ENCODE measurements at regions not wholly inside any gene's neighbourhood (a gene's known extent, or its start where the extent isn't known, plus 50 kb on each side); places are given as distances from the start of the nearest gene placed in this dataset.

DNA sequence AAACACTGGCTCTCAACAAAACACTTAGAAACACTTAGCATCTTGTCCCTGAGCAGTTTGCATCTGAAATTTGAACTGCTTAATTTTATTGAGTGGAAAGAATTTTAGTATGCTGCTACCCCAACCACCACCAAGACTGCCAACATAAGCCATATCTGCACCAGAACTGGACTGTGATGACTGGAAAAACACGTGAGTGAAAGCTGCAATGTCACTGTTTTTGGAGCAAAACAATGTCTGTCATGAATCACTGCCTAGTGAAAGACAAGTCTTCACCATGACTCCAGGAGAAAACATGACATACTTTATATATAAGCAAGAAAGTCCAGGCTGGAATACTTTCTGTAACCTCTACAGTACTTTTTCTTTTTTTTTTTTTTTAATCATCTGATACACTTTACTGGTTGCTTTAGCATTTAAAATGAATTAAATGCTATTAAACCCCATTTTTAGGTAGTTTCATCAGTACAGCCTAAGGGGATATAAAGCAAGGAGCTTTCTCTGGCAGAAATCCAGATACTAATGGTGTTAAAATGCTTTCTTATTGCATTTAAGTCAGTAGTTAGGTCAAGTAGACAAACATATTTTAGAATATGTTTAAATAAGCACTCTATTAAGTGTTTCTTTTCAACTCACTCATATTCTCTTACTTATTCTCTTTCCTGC is 2129.4 kb upstream of the PIK3C3 start:
- H3K36me3 ChIP-seq (ENCODE audit: control insufficient read depth, insufficient read depth, low read length, severe bottlenecking), result no peaks in the 10 kb centered on the region
- DNase-seq (ENCODE audit: low read depth), result peak; percentile 6
- H3K4me3 ChIP-seq (ENCODE audit: low read length), result no peak overlapping the region
- no peaks in the 10 kb centered on the region for H3K27me3 ChIP-seq (replicated peaks; ENCODE audit: control insufficient read depth, insufficient read depth, low read length)
- H3K9ac ChIP-seq (ENCODE audit: low read length), result no peak overlapping the region
- H3K4me1 ChIP-seq (ENCODE audit: control insufficient read depth, insufficient read depth, low read length), result no peaks in the 10 kb centered on the region
- H3K9me3 ChIP-seq (ENCODE audit: control insufficient read depth, low read length), result no peaks in the 10 kb centered on the region

DNA sequence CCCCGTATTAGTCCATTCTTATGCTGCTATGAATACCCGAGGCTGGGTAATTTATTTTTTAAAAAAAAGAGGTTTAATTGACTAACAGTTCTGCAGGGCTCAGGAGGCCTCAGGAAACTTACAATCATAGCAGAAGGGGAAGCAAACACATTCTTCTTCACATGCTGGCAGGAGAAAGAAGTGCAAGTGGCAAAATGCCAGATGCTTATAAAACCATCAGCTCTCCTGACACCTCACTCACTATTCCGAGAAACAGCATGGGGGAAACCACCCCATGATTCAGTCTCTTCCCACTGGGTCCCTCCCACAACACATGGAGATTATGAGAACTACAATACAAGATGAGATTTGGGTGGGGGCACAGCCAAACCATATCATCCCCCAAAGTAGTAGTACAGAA is 2148.5 kb upstream of the PIK3C3 start:
- Histone ChIP-seq H3K9ac (ENCODE audit: low read length) (no peak overlapping the region), H3K9me3 (ENCODE audit: control insufficient read depth, low read length) (peaks cover 4% of the 10 kb centered on the region)
- no peak for DNase-seq (ENCODE audit: low read depth)

GRCh38 chr18:39805218-39805617 is 2149.8 kb upstream of the PIK3C3 start:
- H3K4me1 ChIP-seq (ENCODE audit: control insufficient read depth, insufficient read depth, low read length), result no peaks in the 10 kb centered on the region
- H3K36me3 ChIP-seq (ENCODE audit: control insufficient read depth, insufficient read depth, low read length, severe bottlenecking), result no peaks in the 10 kb centered on the region
- H3K4me3 ChIP-seq (ENCODE audit: low read length), result no peak overlapping the region
- peaks cover 3% of the 10 kb centered on the region for H3K9me3 ChIP-seq (ENCODE audit: control insufficient read depth, low read length)
- H3K27me3 ChIP-seq (replicated peaks; ENCODE audit: control insufficient read depth, insufficient read depth, low read length), result no peaks in the 10 kb centered on the region
- H3K9ac ChIP-seq (ENCODE audit: low read length), result no peak overlapping the region
- DNase-seq (ENCODE audit: low read depth), result no peak

More for the DNA sequence above, 2148.5 kb upstream of the PIK3C3 start:
- no peak overlapping the region for H3K4me3 ChIP-seq (ENCODE audit: low read length)
- H3K36me3 ChIP-seq (ENCODE audit: control insufficient read depth, insufficient read depth, low read length, severe bottlenecking), result no peaks in the 10 kb centered on the region
- H3K27me3 ChIP-seq (replicated peaks; ENCODE audit: control insufficient read depth, insufficient read depth, low read length), result no peaks in the 10 kb centered on the region
- H3K4me1 ChIP-seq (ENCODE audit: control insufficient read depth, insufficient read depth, low read length), result no peaks in the 10 kb centered on the region

DNA sequence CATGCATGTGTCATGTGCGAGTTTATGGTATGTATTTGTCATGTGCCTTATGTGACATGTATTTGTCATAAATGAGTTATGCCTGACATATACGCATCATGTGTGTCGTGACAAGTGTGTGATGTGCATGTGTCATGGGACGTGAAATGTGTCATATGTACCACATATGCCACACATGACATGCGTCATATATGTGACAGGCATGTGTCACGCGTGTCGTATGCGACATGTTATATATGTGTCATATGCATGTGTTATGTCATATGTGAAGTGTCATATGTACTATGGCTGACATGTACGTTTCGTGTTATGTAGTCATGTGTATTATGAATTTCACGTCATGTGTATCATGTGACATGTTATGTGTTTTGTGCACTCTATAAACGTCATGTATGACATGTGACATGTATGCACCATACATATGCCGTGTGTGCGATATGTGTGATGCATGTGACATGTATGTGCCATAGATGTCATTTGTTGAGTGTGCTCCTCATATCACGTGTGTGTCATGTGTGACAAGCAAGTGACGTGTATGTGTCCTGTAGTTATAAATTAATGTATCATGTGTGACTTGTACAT is 2152.3 kb upstream of the PIK3C3 start:
- H3K9ac ChIP-seq (ENCODE audit: low read length), result no peak overlapping the region
- no peak for DNase-seq (ENCODE audit: low read depth)
- no peaks in the 10 kb centered on the region for H3K9me3 ChIP-seq (ENCODE audit: control insufficient read depth, low read length)
- H3K4me3 ChIP-seq (ENCODE audit: low read length), result no peak overlapping the region
- H3K36me3 ChIP-seq (ENCODE audit: control insufficient read depth, insufficient read depth, low read length, severe bottlenecking), result no peaks in the 10 kb centered on the region
- H3K4me1 ChIP-seq (ENCODE audit: control insufficient read depth, insufficient read depth, low read length), result no peaks in the 10 kb centered on the region
- no peaks in the 10 kb centered on the region for H3K27me3 ChIP-seq (replicated peaks; ENCODE audit: control insufficient read depth, insufficient read depth, low read length)

- Histone ChIP-seq H3K36me3 (ENCODE audit: control insufficient read depth, insufficient read depth, low read length, severe bottlenecking) (no peaks in the 10 kb centered on the region), H3K9ac (ENCODE audit: low read length) (no peak overlapping the region), H3K9me3 (ENCODE audit: control insufficient read depth, low read length) (no peaks in the 10 kb centered on the region), H3K4me1 (ENCODE audit: control insufficient read depth, insufficient read depth, low read length) (no peaks in the 10 kb centered on the region), H3K4me3 (ENCODE audit: low read length) (no peak overlapping the region), H3K27me3 (replicated peaks; ENCODE audit: control insufficient read depth, insufficient read depth, low read length) (no peaks in the 10 kb centered on the region)
- no peak for DNase-seq (ENCODE audit: low read depth)
Measured at GRCh38 chr18:39801848-39802247, 2153.2 kb upstream of the PIK3C3 start.

- Histone ChIP-seq H3K9ac (ENCODE audit: low read length) (no peak overlapping the region), H3K9me3 (ENCODE audit: control insufficient read depth, low read length) (no peaks in the 10 kb centered on the region), H3K36me3 (ENCODE audit: control insufficient read depth, insufficient read depth, low read length, severe bottlenecking) (no peaks in the 10 kb centered on the region), H3K4me1 (ENCODE audit: control insufficient read depth, insufficient read depth, low read length) (no peaks in the 10 kb centered on the region), H3K4me3 (ENCODE audit: low read length) (no peak overlapping the region), H3K27me3 (replicated peaks; ENCODE audit: control insufficient read depth, insufficient read depth, low read length) (no peaks in the 10 kb centered on the region)
- no peak for DNase-seq (ENCODE audit: low read depth)
Measured at GRCh38 chr18:39801010-39801409, 2154.0 kb upstream of the PIK3C3 start.

GRCh38 chr18:39799006-39799405 is 2156.0 kb upstream of the PIK3C3 start:
- no peak for DNase-seq (ENCODE audit: low read depth)

DNA sequence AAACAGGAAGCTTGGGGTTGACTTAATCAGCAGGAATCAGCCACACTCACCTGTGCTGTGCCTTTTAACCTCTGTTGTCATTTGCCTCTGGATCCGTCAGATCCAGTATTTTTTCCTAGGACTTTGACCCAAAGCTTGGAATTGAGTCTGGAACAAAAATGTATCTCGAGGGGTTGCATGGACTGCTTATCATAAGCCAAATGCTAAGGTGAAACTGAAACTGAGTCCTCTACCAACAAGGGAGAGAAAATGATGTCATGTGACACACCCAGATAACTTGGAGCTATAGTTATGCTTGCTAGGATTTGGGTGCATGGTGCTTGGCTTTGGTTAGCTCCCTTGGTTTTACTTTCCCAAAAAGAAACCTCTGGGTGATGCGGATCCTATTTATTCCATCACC is 2158.6 kb upstream of the PIK3C3 start:
- Histone ChIP-seq H3K36me3 (ENCODE audit: control insufficient read depth, insufficient read depth, low read length, severe bottlenecking) (no peaks in the 10 kb centered on the region), H3K4me1 (ENCODE audit: control insufficient read depth, insufficient read depth, low read length) (no peaks in the 10 kb centered on the region), H3K9ac (ENCODE audit: low read length) (no peak overlapping the region), H3K27me3 (replicated peaks; ENCODE audit: control insufficient read depth, insufficient read depth, low read length) (no peaks in the 10 kb centered on the region), H3K4me3 (ENCODE audit: low read length) (no peak overlapping the region), H3K9me3 (ENCODE audit: control insufficient read depth, low read length) (no peaks in the 10 kb centered on the region)
- no peak for DNase-seq (ENCODE audit: low read depth)

More at GRCh38 chr18:39799006-39799405, 2156.0 kb upstream of the PIK3C3 start:
- no peaks in the 10 kb centered on the region for H3K27me3 ChIP-seq (replicated peaks; ENCODE audit: control insufficient read depth, insufficient read depth, low read length)
- no peak overlapping the region for H3K4me3 ChIP-seq (ENCODE audit: low read length)
- no peaks in the 10 kb centered on the region for H3K36me3 ChIP-seq (ENCODE audit: control insufficient read depth, insufficient read depth, low read length, severe bottlenecking)
- no peaks in the 10 kb centered on the region for H3K4me1 ChIP-seq (ENCODE audit: control insufficient read depth, insufficient read depth, low read length)
- H3K9me3 ChIP-seq (ENCODE audit: control insufficient read depth, low read length), result no peaks in the 10 kb centered on the region
- H3K9ac ChIP-seq (ENCODE audit: low read length), result no peak overlapping the region

DNA sequence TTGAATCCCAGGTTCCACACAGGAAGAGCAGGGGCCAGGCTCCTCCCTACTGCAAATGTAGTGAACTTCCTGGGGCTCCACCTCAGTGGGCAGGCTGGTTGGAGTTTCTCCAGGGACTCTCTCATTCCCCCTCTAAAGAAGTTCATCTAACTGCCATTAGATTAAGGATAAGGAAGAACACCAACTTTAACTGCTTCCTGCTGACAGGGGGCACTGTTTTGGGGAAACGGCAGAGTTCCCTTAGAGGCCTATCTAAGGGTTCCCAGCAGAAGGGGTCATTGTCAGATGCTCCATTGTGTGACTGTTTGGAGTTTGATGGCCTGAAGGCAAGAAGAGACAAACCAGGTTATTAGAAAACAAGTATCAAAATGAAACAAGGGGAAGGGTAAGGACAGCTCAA is 2159.7 kb upstream of the PIK3C3 start:
- Histone ChIP-seq H3K36me3 (ENCODE audit: control insufficient read depth, insufficient read depth, low read length, severe bottlenecking) (no peaks in the 10 kb centered on the region), H3K27me3 (replicated peaks; ENCODE audit: control insufficient read depth, insufficient read depth, low read length) (no peaks in the 10 kb centered on the region), H3K4me3 (ENCODE audit: low read length) (no peak overlapping the region), H3K9ac (ENCODE audit: low read length) (no peak overlapping the region), H3K9me3 (ENCODE audit: control insufficient read depth, low read length) (no peaks in the 10 kb centered on the region), H3K4me1 (ENCODE audit: control insufficient read depth, insufficient read depth, low read length) (no peaks in the 10 kb centered on the region)
- no peak for DNase-seq (ENCODE audit: low read depth)

DNA sequence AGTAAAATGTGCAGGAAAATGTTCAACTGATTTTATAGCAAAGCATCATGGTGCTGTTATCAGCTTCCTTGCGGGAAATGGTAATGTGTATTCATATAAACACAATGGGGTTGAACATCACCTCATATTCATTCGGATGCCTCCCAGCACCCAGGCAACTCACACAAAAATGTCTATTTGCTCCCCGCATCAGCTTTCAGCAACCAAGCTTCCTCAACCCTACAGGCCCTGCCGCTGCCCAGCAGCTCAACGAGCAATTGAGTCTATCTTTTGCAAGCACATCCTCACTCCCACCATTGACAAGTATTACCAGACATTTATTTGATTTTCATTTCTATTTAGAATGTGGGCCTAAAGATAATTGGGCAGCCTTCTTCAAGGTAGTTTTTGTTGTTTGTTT is 2161.4 kb upstream of the PIK3C3 start:
- Histone ChIP-seq H3K9me3 (ENCODE audit: control insufficient read depth, low read length) (no peaks in the 10 kb centered on the region), H3K4me3 (ENCODE audit: low read length) (no peak overlapping the region), H3K27me3 (replicated peaks; ENCODE audit: control insufficient read depth, insufficient read depth, low read length) (no peaks in the 10 kb centered on the region), H3K36me3 (ENCODE audit: control insufficient read depth, insufficient read depth, low read length, severe bottlenecking) (no peaks in the 10 kb centered on the region), H3K4me1 (ENCODE audit: control insufficient read depth, insufficient read depth, low read length) (no peaks in the 10 kb centered on the region), H3K9ac (ENCODE audit: low read length) (no peak overlapping the region)
- no peak for DNase-seq (ENCODE audit: low read depth)

DNA sequence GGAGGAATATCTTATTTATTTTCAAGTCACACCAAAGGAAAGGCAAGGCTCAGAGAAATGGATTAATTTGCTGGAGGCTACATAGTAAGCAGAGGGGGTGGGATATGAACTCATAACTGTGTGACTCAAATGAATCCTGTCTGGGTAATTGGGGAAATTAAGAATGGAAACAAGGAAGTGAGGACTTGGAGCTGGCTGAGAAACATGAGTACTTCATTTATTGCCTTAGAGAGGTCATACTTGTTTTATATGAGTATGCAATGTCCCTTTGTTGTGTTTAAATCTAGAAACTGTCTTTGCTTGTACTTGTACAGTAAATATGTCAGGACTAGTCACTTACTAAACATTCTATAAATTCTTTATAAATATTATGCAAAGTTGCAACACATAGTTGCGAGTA is 2166.7 kb upstream of the PIK3C3 start:
- no peak for DNase-seq (ENCODE audit: low read depth)
- no peaks in the 10 kb centered on the region for H3K36me3 ChIP-seq (ENCODE audit: control insufficient read depth, insufficient read depth, low read length, severe bottlenecking)

DNA sequence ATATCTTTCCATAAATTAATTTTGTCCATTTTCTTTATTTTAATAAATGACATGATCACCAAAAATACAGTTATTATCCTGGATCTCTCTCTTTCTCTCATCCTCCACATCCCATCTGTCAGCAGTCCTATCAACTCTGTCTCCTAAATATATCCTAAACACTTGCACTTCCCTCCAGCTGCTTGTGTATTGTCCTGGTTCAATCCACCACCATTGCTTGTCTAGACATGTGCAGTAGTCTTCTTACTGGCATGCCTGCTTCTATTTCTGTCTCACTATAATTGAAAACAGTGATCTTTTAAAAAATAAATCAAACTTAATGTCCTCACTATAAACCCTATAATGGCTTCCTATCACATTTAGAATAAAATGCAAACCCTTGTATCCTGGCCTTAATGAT is 2168.6 kb upstream of the PIK3C3 start:
- H3K9me3 ChIP-seq (ENCODE audit: control insufficient read depth, low read length), result no peaks in the 10 kb centered on the region

More for the DNA sequence above, 2166.7 kb upstream of the PIK3C3 start:
- H3K9me3 ChIP-seq (ENCODE audit: control insufficient read depth, low read length), result no peaks in the 10 kb centered on the region
- no peak overlapping the region for H3K4me3 ChIP-seq (ENCODE audit: low read length)
- H3K4me1 ChIP-seq (ENCODE audit: control insufficient read depth, insufficient read depth, low read length), result no peaks in the 10 kb centered on the region
- H3K27me3 ChIP-seq (replicated peaks; ENCODE audit: control insufficient read depth, insufficient read depth, low read length), result no peaks in the 10 kb centered on the region
- H3K9ac ChIP-seq (ENCODE audit: low read length), result no peak overlapping the region

More for the DNA sequence above, 2168.6 kb upstream of the PIK3C3 start:
- Histone ChIP-seq H3K27me3 (replicated peaks; ENCODE audit: control insufficient read depth, insufficient read depth, low read length) (no peaks in the 10 kb centered on the region), H3K4me3 (ENCODE audit: low read length) (no peak overlapping the region), H3K9ac (ENCODE audit: low read length) (no peak overlapping the region), H3K4me1 (ENCODE audit: control insufficient read depth, insufficient read depth, low read length) (no peaks in the 10 kb centered on the region), H3K36me3 (ENCODE audit: control insufficient read depth, insufficient read depth, low read length, severe bottlenecking) (no peaks in the 10 kb centered on the region)
- DNase-seq (ENCODE audit: low read depth), result no peak
